ENCODE measurements at regions not wholly inside any gene's neighbourhood (a gene's known extent, or its start where the extent isn't known, plus 50 kb on each side); places are given as distances from the start of the nearest gene placed in this dataset.

GRCh38 chr5:178797101-178797521 lies 62.6 kb upstream of the ZNF354B start:
- TF ChIP-seq, protein P1, sequence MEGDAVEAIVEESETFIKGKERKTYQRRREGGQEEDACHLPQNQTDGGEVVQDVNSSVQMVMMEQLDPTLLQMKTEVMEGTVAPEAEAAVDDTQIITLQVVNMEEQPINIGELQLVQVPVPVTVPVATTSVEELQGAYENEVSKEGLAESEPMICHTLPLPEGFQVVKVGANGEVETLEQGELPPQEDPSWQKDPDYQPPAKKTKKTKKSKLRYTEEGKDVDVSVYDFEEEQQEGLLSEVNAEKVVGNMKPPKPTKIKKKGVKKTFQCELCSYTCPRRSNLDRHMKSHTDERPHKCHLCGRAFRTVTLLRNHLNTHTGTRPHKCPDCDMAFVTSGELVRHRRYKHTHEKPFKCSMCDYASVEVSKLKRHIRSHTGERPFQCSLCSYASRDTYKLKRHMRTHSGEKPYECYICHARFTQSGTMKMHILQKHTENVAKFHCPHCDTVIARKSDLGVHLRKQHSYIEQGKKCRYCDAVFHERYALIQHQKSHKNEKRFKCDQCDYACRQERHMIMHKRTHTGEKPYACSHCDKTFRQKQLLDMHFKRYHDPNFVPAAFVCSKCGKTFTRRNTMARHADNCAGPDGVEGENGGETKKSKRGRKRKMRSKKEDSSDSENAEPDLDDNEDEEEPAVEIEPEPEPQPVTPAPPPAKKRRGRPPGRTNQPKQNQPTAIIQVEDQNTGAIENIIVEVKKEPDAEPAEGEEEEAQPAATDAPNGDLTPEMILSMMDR (IDR thresholded peaks at IDR 0.05; ENCODE audit: borderline replicate concordance, extremely low read depth, low read length, poor library complexity, severe bottlenecking): no peak
- Histone ChIP-seq H3K9ac (ENCODE audit: low read depth, low read length) (no peak overlapping the region), H2AFZ (ENCODE audit: low read depth, low read length) (no peak overlapping the region), H3K4me1 (ENCODE audit: insufficient read depth, low read length) (no peaks in the 10 kb centered on the region), H3K27me3 (ENCODE audit: insufficient read depth, low read length, poor library complexity) (no peaks in the 10 kb centered on the region), H3K36me3 (ENCODE audit: insufficient read depth, low read length) (no peaks in the 10 kb centered on the region), H3K4me3 (ENCODE audit: low read depth in 1 of 2, low read length in 2 of 2) (no peak overlapping the region), H3K4me2 (ENCODE audit: insufficient read depth, low read length) (no peak overlapping the region), H3K79me2 (ENCODE audit: insufficient read depth, low read length) (no peaks in the 10 kb centered on the region), H3K27ac (ENCODE audit: low read length) (no peak overlapping the region), H3K9me3 (ENCODE audit: insufficient read depth, low read length, severe bottlenecking) (no peaks in the 10 kb centered on the region), H4K20me1 (ENCODE audit: insufficient read depth, low read length) (no peaks in the 10 kb centered on the region)
- no peak for DNase-seq
- no peak for ATAC-seq (ENCODE audit: insufficient read depth, low read depth)

GRCh38 chr5:178796165-178796945 lies 63.4 kb upstream of the ZNF354B start:
- DNase-seq (no peak), ATAC-seq (ENCODE audit: insufficient read depth, low read depth) (no peak)
- H3K27me3 ChIP-seq (ENCODE audit: insufficient read depth, low read length, poor library complexity): no peaks in the 10 kb centered on the region
- H3K4me3 ChIP-seq (ENCODE audit: low read depth in 1 of 2, low read length in 2 of 2): no peak overlapping the region
- TF ChIP-seq EZH2 (IDR thresholded peaks at IDR 0.05; ENCODE audit: borderline replicate concordance, low read depth, low read length, severe bottlenecking): no peak
- TF ChIP-seq, protein P1 (IDR thresholded peaks at IDR 0.05; ENCODE audit: borderline replicate concordance, extremely low read depth, low read length, poor library complexity, severe bottlenecking): no peak
- H3K36me3 ChIP-seq (ENCODE audit: insufficient read depth, low read length): no peaks in the 10 kb centered on the region
- H3K4me1 ChIP-seq (ENCODE audit: insufficient read depth, low read length): no peaks in the 10 kb centered on the region
- H4K20me1 ChIP-seq (ENCODE audit: insufficient read depth, low read length): no peaks in the 10 kb centered on the region
- no peaks in the 10 kb centered on the region for H3K79me2 ChIP-seq (ENCODE audit: insufficient read depth, low read length)
- H3K9ac ChIP-seq (ENCODE audit: low read depth, low read length): no peak overlapping the region
- H3K9me3 ChIP-seq (ENCODE audit: insufficient read depth, low read length, severe bottlenecking): no peaks in the 10 kb centered on the region
- H2AFZ ChIP-seq (ENCODE audit: low read depth, low read length): no peak overlapping the region
- no peak overlapping the region for H3K4me2 ChIP-seq (ENCODE audit: insufficient read depth, low read length)
- H3K27ac ChIP-seq (ENCODE audit: low read length): no peak overlapping the region

- no peaks in the 10 kb centered on the region for H3K36me3 ChIP-seq (ENCODE audit: insufficient read depth, low read length)
- no peak overlapping the region for H3K27ac ChIP-seq (ENCODE audit: low read length)
- ATAC-seq (ENCODE audit: insufficient read depth, low read depth): no peak
- no peaks in the 10 kb centered on the region for H3K9me3 ChIP-seq (ENCODE audit: insufficient read depth, low read length, severe bottlenecking)
- H3K9ac ChIP-seq (ENCODE audit: low read depth, low read length): no peak overlapping the region
- no peaks in the 10 kb centered on the region for H4K20me1 ChIP-seq (ENCODE audit: insufficient read depth, low read length)
- TF ChIP-seq EZH2 (IDR thresholded peaks at IDR 0.05; ENCODE audit: borderline replicate concordance, low read depth, low read length, severe bottlenecking): no peak
- TF ChIP-seq, protein P1 (IDR thresholded peaks at IDR 0.05; ENCODE audit: borderline replicate concordance, extremely low read depth, low read length, poor library complexity, severe bottlenecking): no peak
- H3K79me2 ChIP-seq (ENCODE audit: insufficient read depth, low read length): no peaks in the 10 kb centered on the region
- no peak for DNase-seq
- H2AFZ ChIP-seq (ENCODE audit: low read depth, low read length): no peak overlapping the region
- H3K27me3 ChIP-seq (ENCODE audit: insufficient read depth, low read length, poor library complexity): no peaks in the 10 kb centered on the region
- no peak overlapping the region for H3K4me3 ChIP-seq (ENCODE audit: low read depth in 1 of 2, low read length in 2 of 2)
- no peak overlapping the region for H3K4me2 ChIP-seq (ENCODE audit: insufficient read depth, low read length)
- no peaks in the 10 kb centered on the region for H3K4me1 ChIP-seq (ENCODE audit: insufficient read depth, low read length)
These were observed 64.0 kb upstream of the ZNF354A start for GRCh38 chr5:178794433-178794832.

Data from DND-41 (cell line).